Cardiac muscle cell (in vitro differentiated cells and primary cell): ENCODE measurements at regions not wholly inside any gene's neighbourhood (a gene's known extent, or its start where the extent isn't known, plus 50 kb on each side); places are given as distances from the start of the nearest gene placed in this dataset.

ENCODE experiments used
- DNase-seq, 2 donors: peaks; one replicate each; pipeline versions ENCODE4 v3.0.0 to v3.0.0-alpha.2; 2010 to 2017; ENCODE audit warnings: low read depth in 1 of 2, low spot score in 1 of 2
- H3K27ac ChIP-seq: fragments of 200-600 bp; sonication (generic); 2 replicates; pipeline ENCODE4 v1.5.1; 2016
- H3K27me3 ChIP-seq: fragments of 200-600 bp; sonication (generic); 2 replicates; pipeline ENCODE4 v1.6.0; 2016; ENCODE audit warnings: control low read depth
- H3K36me3 ChIP-seq: fragments of 200-600 bp; sonication (generic); 2 replicates; pipeline ENCODE4 v1.5.1; 2016; ENCODE audit warnings: control low read depth
- H3K4me1 ChIP-seq: fragments of 200-600 bp; sonication (generic); 2 replicates; pipeline ENCODE4 v1.8.1; 2017; ENCODE audit warnings: low read depth, mild to moderate bottlenecking, mixed run types
- H3K4me3 ChIP-seq: fragments of 200-600 bp; sonication (generic); 2 replicates; pipeline ENCODE4 v1.5.1; 2016; ENCODE audit warnings: mild to moderate bottlenecking
- H3K9me3 ChIP-seq: fragments of 200-600 bp; sonication (generic); 2 replicates; pipeline ENCODE4 v1.5.1; 2017; ENCODE audit warnings: low read depth, mild to moderate bottlenecking, control low read depth
- CTCF ChIP-seq: IDR thresholded peaks from 2 replicates; pipeline ENCODE4 v1.5.1; 2012; ENCODE audit warnings: low read depth, mild to moderate bottlenecking, low read length

DNA sequence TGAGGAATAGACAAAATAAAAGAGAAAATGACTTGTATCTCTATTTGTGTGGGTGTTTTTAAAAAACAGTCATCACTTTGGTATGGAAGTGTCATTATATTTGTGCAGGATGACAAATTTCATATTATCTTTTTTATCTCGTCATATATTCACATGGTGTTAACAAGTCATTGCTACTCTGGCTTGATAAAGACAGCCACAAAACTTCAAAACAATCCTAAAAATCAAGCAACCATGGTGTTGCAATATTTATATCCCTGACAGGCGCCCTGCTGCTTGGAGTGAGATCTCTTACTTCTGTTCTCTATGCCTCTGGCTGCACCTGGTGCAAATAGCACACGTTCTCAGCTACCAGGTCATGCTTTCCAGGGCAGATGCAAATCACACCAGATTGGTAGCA is 278.0 kb upstream of the EPHA4 start:
- no peaks in the 10 kb centered on the region for H3K27me3 ChIP-seq
- DNase-seq, result no peak
- H3K36me3 ChIP-seq, result no peaks in the 10 kb centered on the region
- H3K4me1 ChIP-seq, result no peaks in the 10 kb centered on the region
- TF ChIP-seq CTCF, result no peak
- H3K27ac ChIP-seq, result no peak overlapping the region
- H3K9me3 ChIP-seq, result no peaks in the 10 kb centered on the region
- no peak overlapping the region for H3K4me3 ChIP-seq

- Histone ChIP-seq H3K9me3 (no peaks in the 10 kb centered on the region), H3K4me3 (no peak overlapping the region), H3K4me1 (no peaks in the 10 kb centered on the region), H3K27ac (no peak overlapping the region), H3K36me3 (no peaks in the 10 kb centered on the region), H3K27me3 (no peaks in the 10 kb centered on the region)
- TF ChIP-seq CTCF, result no peak
- no peak for DNase-seq
These were observed 276.2 kb upstream of the EPHA4 start for GRCh38 chr2:221848286-221848685.

DNA sequence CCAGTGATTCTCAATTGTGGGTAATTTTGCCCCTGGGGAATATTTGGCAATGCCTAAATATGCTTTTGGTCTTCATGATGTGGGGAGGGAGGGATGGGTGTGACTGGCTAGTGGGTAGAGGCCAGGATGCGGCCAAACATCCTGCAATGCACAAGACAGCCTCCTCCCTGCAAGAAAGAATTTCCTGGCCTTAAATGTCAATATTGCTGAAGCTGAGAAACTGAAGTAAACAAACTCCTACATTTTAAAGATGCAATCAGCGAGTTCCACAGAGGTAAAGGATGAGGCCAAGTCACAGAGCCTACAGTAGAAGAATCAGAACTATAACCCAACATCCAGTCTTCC is 272.9 kb upstream of the EPHA4 start:
- no peaks in the 10 kb centered on the region for H3K27me3 ChIP-seq
- no peak for DNase-seq
- H3K9me3 ChIP-seq, result no peaks in the 10 kb centered on the region

DNA sequence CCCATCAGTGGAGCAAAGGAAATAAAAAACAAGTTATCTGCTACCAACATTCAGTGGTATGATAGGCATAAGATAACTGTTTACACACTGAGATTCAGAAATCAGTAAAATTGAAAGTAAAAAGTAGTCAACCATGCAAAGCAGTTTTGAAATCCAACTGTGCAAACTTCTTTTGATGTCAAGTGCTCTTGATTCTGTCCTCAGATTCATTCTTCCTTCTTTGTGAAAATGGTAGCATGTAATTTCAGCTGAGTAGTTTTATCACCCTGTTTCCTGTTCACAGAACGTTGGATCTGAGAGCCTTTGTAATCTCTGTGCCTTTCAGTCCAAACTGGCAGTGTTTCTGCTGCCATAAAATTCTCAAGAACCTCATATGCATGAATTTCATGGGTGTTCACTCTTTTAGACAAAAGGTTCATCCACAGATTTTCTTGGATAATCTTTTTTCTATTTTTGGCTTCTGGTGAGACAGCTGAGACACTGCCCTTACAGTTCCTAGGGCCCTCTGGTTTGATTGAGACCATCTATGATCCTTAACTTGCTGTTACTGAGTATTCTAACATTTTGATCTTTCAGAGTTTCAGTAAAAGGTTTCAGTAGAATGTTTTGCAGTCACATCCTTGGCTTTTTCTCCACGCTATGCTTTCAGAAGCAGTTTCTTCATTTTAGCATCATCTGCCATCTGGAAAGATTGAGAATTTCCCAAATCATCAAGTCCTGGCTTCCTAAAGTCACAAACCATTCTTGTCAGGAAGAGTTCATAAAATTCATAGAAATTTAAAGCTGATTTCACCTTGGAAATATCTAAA is 272.3 kb upstream of the EPHA4 start:
- no peak for TF ChIP-seq CTCF
- Histone ChIP-seq H3K4me1 (no peaks in the 10 kb centered on the region), H3K27me3 (no peaks in the 10 kb centered on the region), H3K36me3 (no peaks in the 10 kb centered on the region), H3K9me3 (no peaks in the 10 kb centered on the region), H3K4me3 (no peak overlapping the region), H3K27ac (no peak overlapping the region)
- DNase-seq, result no peak

More for the DNA sequence above, 272.9 kb upstream of the EPHA4 start:
- H3K27ac ChIP-seq, result no peak overlapping the region
- no peaks in the 10 kb centered on the region for H3K4me1 ChIP-seq
- no peak for TF ChIP-seq CTCF
- H3K4me3 ChIP-seq, result no peak overlapping the region
- no peaks in the 10 kb centered on the region for H3K36me3 ChIP-seq

- no peak for DNase-seq
- Histone ChIP-seq H3K36me3 (no peaks in the 10 kb centered on the region), H3K4me1 (no peaks in the 10 kb centered on the region), H3K27me3 (no peaks in the 10 kb centered on the region), H3K4me3 (no peak overlapping the region), H3K27ac (no peak overlapping the region), H3K9me3 (no peaks in the 10 kb centered on the region)
- TF ChIP-seq CTCF, result no peak
These were observed 264.0 kb upstream of the EPHA4 start for GRCh38 chr2:221836095-221836494.
